ENCODE measurements at regions not wholly inside any gene's neighbourhood (a gene's known extent, or its start where the extent isn't known, plus 50 kb on each side); places are given as distances from the start of the nearest gene placed in this dataset.
"Not testable (repeated sequence)": the region's sequence is repeated elsewhere in the genome, so short reads cannot be mapped to it uniquely, and the experiment has no call there.

DNA sequence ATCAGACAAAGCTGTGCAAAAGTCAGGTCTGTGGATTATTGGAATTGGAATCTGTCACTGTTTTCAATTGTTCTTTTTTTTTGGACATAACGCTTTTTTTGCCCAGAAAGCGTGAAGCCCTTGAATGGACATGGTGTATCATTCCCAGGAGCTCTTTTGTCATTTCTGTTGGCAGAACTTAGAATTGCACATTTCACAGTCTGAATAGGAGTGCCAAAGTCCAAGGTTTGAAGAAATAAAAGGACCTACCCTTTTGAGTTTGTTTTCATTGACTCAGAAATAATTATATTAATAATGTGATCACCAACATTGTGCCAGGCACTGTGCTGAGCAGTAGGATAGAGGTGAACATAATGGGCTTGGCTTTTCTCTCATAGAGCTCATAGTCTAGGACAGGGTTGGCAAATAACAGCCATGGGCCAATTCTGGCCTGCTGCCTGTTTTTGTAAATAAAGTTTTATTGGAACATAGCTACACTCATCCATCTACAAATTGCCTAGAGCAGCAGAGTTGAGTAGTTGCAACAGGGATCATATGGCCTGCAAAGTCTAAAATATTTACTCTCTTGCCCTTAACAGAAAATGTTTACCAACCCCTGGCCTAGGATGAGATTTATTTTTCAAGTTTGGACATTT lies 62.6 kb upstream of the ATXN1 start:
- TF ChIP-seq POLR2AphosphoS5 (IDR thresholded peaks at IDR 0.05) (no peak), POLR2A (IDR thresholded peaks at IDR 0.05) (no peak)
- TF ChIP-seq, protein P1, sequence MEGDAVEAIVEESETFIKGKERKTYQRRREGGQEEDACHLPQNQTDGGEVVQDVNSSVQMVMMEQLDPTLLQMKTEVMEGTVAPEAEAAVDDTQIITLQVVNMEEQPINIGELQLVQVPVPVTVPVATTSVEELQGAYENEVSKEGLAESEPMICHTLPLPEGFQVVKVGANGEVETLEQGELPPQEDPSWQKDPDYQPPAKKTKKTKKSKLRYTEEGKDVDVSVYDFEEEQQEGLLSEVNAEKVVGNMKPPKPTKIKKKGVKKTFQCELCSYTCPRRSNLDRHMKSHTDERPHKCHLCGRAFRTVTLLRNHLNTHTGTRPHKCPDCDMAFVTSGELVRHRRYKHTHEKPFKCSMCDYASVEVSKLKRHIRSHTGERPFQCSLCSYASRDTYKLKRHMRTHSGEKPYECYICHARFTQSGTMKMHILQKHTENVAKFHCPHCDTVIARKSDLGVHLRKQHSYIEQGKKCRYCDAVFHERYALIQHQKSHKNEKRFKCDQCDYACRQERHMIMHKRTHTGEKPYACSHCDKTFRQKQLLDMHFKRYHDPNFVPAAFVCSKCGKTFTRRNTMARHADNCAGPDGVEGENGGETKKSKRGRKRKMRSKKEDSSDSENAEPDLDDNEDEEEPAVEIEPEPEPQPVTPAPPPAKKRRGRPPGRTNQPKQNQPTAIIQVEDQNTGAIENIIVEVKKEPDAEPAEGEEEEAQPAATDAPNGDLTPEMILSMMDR (IDR thresholded peaks at IDR 0.05 in 8 of 11, conservative IDR thresholded peaks at IDR 0.05 in 3 of 11), result no peak
- intact Hi-C loops (cut with DNase I; ENCODE audit: low total_unique reads), result no loop called here
- H3K36me3 ChIP-seq, result no peaks in the 10 kb centered on the region
- H3K27me3 ChIP-seq (replicated peaks in 1 of 7), result no peaks in the 10 kb centered on the region
- WGBS, 5 donors, result 92 to 100% (median 95%) methylated on average over 2 of the region's 2 CpGs
- no peak overlapping the region for H3K4me3 ChIP-seq
- no peaks in the 10 kb centered on the region for H3K9me3 ChIP-seq
- no peak for DNase-seq
- H3K4me1 ChIP-seq, result peaks cover 0 to 16% (median 7%) of the 10 kb centered on the region in 6 donors
- H3K27ac ChIP-seq, result no peak overlapping the region

DNA sequence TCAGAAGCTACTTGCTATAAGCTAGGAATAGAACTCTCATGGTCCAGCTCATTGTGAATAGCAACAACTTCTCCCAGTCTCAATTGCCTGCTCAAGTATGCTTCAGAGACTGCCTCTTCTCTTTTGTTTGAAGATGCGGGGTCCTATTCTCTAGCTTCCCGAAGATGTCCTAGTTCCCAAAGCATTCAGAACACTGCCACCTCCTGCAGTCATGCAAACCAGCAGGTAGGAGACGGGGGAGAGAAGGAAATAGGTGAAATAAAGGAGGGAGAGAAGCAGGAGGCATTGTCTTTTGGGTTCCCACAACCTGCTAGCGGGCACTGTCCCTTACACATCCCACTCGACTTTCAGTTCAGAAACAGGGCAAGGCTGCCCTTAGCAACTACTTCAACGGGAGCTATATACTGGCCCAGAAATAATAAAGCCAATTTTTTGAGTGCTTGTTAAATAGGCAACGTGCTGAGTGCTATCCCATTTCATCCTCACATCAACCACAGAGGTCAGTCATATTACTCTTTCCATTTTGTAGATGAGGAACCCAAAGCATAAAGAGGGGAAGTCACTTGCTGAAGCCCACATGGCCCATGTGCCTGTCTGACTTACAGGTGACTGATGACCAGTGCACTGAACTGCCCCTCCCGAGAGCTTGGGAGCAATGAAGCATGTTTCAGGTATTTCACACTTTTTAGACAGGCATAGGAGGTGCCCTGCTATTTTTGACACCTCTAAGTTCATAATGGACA lies 61.9 kb upstream of the ATXN1 start:
- H3K27ac ChIP-seq, result no peak overlapping the region
- TF ChIP-seq POLR2AphosphoS5 (IDR thresholded peaks at IDR 0.05), result no peak
- no peak for TF ChIP-seq POLR2A (IDR thresholded peaks at IDR 0.05)
- TF ChIP-seq, protein P1 (IDR thresholded peaks at IDR 0.05 in 8 of 11, conservative IDR thresholded peaks at IDR 0.05 in 3 of 11), result no peak
- H3K27me3 ChIP-seq (replicated peaks in 1 of 7), result no peaks in the 10 kb centered on the region
- H3K4me3 ChIP-seq, result no peak overlapping the region
- no peak for DNase-seq
- intact Hi-C loops (cut with DNase I; ENCODE audit: low total_unique reads), result no loop called here
- H3K36me3 ChIP-seq, result no peaks in the 10 kb centered on the region
- H3K4me1 ChIP-seq, result peaks cover 0 to 16% (median 7%) of the 10 kb centered on the region in 6 donors
- WGBS, 5 donors, result 79 to 87% (median 82%) methylated on average over 8 of the region's 8 CpGs
- H3K9me3 ChIP-seq, result no peaks in the 10 kb centered on the region

DNA sequence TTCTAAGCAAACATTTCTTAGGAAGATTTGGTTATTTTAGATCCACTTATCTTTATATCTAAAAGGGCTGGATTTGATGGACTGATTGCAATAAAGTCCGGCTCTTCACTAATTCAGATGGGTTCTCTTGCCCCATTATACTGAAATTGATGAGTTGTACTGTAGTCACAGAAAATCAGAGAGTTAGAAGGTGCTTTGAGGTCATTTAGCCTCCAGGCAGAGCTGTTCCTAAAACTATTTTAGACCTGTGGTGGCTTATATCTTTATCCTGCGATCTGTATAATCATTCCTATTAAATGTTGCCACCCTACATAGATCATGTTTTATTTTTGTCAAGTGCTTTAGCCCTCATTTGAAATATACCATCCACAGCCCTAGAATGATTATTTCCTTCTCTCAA lies 61.3 kb upstream of the ATXN1 start:
- intact Hi-C loops (cut with DNase I; ENCODE audit: low total_unique reads), result no loop called here
- Histone ChIP-seq H3K4me3 (no peak overlapping the region), H3K36me3 (no peaks in the 10 kb centered on the region), H3K27ac (no peak overlapping the region), H3K4me1 (peaks cover 0 to 16% (median 7%) of the 10 kb centered on the region in 6 donors), H3K27me3 (replicated peaks in 1 of 7) (no peaks in the 10 kb centered on the region), H3K9me3 (no peaks in the 10 kb centered on the region)
- no peak for TF ChIP-seq POLR2AphosphoS5 (IDR thresholded peaks at IDR 0.05)
- TF ChIP-seq, protein P1 (IDR thresholded peaks at IDR 0.05 in 8 of 11, conservative IDR thresholded peaks at IDR 0.05 in 3 of 11), result no peak
- TF ChIP-seq POLR2A (IDR thresholded peaks at IDR 0.05), result no peak
- WGBS, 5 donors, result 90 to 96% (median 93%) methylated on average over 2 of the region's 2 CpGs
- no peak for DNase-seq

DNA sequence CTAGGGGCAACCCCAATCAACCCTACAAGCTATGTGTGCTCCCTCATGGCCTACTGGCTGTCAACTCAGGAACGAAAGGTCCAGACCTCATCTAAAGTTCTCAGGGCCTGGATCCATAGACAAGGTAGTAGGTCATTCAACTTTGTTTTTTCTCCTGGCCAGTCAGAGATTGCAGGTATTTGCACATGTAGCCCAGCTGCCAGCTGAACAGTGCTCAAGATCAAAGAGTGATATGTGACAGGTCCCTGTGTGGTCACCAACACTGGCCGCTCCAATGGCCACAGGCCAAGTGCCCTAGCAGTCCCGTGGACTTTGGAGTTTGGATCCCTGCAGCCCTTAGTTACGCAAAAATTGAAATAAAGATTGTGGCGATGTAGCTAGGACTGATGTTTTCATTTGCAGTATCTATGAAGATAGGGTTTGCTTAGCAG lies 60.6 kb upstream of the ATXN1 start:
- intact Hi-C loops (cut with DNase I; ENCODE audit: low total_unique reads), result no loop called here
- DNase-seq, result no peak
- TF ChIP-seq, protein P1 (IDR thresholded peaks at IDR 0.05 in 8 of 11, conservative IDR thresholded peaks at IDR 0.05 in 3 of 11), result no peak
- TF ChIP-seq POLR2A (IDR thresholded peaks at IDR 0.05) (no peak), POLR2AphosphoS5 (IDR thresholded peaks at IDR 0.05) (no peak)
- Histone ChIP-seq H3K27ac (no peak overlapping the region), H3K4me3 (no peak overlapping the region), H3K36me3 (no peaks in the 10 kb centered on the region), H3K9me3 (no peaks in the 10 kb centered on the region), H3K27me3 (replicated peaks in 1 of 7) (no peaks in the 10 kb centered on the region), H3K4me1 (peaks cover 0 to 16% (median 7%) of the 10 kb centered on the region in 6 donors)
- WGBS, 5 donors, result 86 to 94% (median 92%) methylated on average over 5 of the region's 5 CpGs

DNA sequence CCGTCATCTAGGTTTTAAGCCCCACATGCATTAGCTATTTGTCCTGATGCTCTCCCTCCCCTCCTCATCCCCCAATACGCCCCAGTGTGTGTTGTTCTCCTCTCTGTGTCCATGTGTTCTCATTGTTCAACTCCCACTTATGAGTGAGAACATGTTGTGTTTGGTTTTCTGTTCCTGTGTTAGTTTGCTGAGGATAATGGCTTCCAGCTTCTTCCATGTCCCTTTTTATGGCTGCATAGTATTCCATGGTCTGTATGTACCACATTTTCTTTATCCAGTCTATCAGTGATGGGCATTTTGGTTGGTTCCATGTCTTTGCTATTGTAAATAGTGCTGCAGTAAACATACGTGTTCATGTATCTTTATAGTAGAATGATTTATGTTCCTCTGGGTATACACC lies 59.0 kb upstream of the ATXN1 start:
- DNase-seq; H3K9me3 ChIP-seq; H3K27ac ChIP-seq; intact Hi-C loops (cut with DNase I; ENCODE audit: low total_unique reads); H3K4me3 ChIP-seq; H3K36me3 ChIP-seq; H3K27me3 ChIP-seq (replicated peaks in 1 of 7): not testable (repeated sequence)
- peaks cover 0 to 10% (median 6%) of the 10 kb centered on the region in 6 donors for H3K4me1 ChIP-seq
- 89 to 97% (median 96%) methylated on average over 3 of the region's 3 CpGs for WGBS, 5 donors
